ENCODE measurements at regions not wholly inside any gene's neighbourhood (a gene's known extent, or its start where the extent isn't known, plus 50 kb on each side); places are given as distances from the start of the nearest gene placed in this dataset.

- TF ChIP-seq, protein P1, sequence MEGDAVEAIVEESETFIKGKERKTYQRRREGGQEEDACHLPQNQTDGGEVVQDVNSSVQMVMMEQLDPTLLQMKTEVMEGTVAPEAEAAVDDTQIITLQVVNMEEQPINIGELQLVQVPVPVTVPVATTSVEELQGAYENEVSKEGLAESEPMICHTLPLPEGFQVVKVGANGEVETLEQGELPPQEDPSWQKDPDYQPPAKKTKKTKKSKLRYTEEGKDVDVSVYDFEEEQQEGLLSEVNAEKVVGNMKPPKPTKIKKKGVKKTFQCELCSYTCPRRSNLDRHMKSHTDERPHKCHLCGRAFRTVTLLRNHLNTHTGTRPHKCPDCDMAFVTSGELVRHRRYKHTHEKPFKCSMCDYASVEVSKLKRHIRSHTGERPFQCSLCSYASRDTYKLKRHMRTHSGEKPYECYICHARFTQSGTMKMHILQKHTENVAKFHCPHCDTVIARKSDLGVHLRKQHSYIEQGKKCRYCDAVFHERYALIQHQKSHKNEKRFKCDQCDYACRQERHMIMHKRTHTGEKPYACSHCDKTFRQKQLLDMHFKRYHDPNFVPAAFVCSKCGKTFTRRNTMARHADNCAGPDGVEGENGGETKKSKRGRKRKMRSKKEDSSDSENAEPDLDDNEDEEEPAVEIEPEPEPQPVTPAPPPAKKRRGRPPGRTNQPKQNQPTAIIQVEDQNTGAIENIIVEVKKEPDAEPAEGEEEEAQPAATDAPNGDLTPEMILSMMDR (IDR thresholded peaks at IDR 0.05), result no peak
- TF ChIP-seq EZH2 (IDR thresholded peaks at IDR 0.05; ENCODE audit: borderline replicate concordance, insufficient read depth, low read depth, low read length, poor library complexity, severe bottlenecking), result no peak
Observed at GRCh38 chr2:19460761-19461160, 102.3 kb upstream of the OSR1 start.

All from B cell (primary cell).